H1 (cell line): ENCODE measurements at regions not wholly inside any gene's neighbourhood (a gene's known extent, or its start where the extent isn't known, plus 50 kb on each side); places are given as distances from the start of the nearest gene placed in this dataset.

Experiments used
- CREB1 ChIP-seq: IDR thresholded peaks from 2 replicates; pipeline ENCODE4 v1.6.1; 2012; ENCODE audit warnings: inconsistent platforms
- TF ChIP-seq, protein P1 (sequence below): fragments of 300-600 bp; sonication (generic); IDR thresholded peaks from 2 replicates; pipeline ENCODE4 v1.7.1; 2012; ENCODE audit warnings: low read length, moderate library complexity, mild to moderate bottlenecking, inconsistent platforms; ENCODE audit not compliant: insufficient replicate concordance

DNA sequence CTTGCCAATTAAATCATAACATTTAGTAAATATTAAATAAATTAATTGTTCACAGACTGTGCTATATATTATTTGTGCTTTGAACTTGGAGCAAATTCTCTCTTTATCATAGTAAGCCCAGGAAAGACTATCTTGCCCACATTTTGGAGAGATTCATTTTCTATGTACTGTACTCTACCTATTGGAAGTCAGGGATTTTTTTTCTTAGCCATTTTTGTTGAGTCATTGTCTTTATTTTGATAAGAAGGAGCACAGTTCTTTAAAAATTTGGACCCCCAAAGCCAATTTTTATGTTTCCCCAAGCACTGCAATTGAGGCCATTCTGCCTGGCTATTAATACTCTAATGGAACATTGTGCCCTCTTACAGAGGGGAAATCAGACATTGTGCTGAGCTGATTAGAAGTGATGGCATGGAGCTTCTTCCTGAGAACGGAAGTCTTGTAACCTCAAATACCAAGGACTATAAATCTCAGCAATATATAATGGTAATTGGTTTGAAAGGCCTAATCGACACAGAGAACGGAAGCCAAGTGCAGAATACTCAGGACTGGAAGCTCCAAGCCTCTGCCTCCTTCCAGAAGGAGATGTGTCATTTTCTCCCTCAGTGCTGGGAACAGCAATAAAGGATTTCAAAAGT lies 188.8 kb upstream of the PAPPA start (continued):
- TF ChIP-seq, protein P1, sequence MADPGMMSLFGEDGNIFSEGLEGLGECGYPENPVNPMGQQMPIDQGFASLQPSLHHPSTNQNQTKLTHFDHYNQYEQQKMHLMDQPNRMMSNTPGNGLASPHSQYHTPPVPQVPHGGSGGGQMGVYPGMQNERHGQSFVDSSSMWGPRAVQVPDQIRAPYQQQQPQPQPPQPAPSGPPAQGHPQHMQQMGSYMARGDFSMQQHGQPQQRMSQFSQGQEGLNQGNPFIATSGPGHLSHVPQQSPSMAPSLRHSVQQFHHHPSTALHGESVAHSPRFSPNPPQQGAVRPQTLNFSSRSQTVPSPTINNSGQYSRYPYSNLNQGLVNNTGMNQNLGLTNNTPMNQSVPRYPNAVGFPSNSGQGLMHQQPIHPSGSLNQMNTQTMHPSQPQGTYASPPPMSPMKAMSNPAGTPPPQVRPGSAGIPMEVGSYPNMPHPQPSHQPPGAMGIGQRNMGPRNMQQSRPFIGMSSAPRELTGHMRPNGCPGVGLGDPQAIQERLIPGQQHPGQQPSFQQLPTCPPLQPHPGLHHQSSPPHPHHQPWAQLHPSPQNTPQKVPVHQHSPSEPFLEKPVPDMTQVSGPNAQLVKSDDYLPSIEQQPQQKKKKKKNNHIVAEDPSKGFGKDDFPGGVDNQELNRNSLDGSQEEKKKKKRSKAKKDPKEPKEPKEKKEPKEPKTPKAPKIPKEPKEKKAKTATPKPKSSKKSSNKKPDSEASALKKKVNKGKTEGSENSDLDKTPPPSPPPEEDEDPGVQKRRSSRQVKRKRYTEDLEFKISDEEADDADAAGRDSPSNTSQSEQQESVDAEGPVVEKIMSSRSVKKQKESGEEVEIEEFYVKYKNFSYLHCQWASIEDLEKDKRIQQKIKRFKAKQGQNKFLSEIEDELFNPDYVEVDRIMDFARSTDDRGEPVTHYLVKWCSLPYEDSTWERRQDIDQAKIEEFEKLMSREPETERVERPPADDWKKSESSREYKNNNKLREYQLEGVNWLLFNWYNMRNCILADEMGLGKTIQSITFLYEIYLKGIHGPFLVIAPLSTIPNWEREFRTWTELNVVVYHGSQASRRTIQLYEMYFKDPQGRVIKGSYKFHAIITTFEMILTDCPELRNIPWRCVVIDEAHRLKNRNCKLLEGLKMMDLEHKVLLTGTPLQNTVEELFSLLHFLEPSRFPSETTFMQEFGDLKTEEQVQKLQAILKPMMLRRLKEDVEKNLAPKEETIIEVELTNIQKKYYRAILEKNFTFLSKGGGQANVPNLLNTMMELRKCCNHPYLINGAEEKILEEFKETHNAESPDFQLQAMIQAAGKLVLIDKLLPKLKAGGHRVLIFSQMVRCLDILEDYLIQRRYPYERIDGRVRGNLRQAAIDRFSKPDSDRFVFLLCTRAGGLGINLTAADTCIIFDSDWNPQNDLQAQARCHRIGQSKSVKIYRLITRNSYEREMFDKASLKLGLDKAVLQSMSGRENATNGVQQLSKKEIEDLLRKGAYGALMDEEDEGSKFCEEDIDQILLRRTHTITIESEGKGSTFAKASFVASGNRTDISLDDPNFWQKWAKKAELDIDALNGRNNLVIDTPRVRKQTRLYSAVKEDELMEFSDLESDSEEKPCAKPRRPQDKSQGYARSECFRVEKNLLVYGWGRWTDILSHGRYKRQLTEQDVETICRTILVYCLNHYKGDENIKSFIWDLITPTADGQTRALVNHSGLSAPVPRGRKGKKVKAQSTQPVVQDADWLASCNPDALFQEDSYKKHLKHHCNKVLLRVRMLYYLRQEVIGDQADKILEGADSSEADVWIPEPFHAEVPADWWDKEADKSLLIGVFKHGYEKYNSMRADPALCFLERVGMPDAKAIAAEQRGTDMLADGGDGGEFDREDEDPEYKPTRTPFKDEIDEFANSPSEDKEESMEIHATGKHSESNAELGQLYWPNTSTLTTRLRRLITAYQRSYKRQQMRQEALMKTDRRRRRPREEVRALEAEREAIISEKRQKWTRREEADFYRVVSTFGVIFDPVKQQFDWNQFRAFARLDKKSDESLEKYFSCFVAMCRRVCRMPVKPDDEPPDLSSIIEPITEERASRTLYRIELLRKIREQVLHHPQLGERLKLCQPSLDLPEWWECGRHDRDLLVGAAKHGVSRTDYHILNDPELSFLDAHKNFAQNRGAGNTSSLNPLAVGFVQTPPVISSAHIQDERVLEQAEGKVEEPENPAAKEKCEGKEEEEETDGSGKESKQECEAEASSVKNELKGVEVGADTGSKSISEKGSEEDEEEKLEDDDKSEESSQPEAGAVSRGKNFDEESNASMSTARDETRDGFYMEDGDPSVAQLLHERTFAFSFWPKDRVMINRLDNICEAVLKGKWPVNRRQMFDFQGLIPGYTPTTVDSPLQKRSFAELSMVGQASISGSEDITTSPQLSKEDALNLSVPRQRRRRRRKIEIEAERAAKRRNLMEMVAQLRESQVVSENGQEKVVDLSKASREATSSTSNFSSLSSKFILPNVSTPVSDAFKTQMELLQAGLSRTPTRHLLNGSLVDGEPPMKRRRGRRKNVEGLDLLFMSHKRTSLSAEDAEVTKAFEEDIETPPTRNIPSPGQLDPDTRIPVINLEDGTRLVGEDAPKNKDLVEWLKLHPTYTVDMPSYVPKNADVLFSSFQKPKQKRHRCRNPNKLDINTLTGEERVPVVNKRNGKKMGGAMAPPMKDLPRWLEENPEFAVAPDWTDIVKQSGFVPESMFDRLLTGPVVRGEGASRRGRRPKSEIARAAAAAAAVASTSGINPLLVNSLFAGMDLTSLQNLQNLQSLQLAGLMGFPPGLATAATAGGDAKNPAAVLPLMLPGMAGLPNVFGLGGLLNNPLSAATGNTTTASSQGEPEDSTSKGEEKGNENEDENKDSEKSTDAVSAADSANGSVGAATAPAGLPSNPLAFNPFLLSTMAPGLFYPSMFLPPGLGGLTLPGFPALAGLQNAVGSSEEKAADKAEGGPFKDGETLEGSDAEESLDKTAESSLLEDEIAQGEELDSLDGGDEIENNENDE, result no peak
- no peak for TF ChIP-seq CREB1
- TF ChIP-seq, all 59 proteins: peak for 0
